Fibroblast of lung (primary cell): ENCODE measurements at regions not wholly inside any gene's neighbourhood (a gene's known extent, or its start where the extent isn't known, plus 50 kb on each side); places are given as distances from the start of the nearest gene placed in this dataset.

Experiments
- DNase-seq, 2 donors: peaks; one replicate each; pipeline versions ENCODE4 v3.0.0 to v3.0.0-alpha.2; 2010; ENCODE audit warnings: low read depth in 2 of 2
- H2AFZ ChIP-seq: 2 replicates; pipeline ENCODE4 v1.5.1; 2012; ENCODE audit warnings: low read length, control low read depth, inconsistent platforms
- H3K27ac ChIP-seq: 2 replicates; pipeline ENCODE4 v1.5.1; 2011; ENCODE audit warnings: low read length, control low read depth; ENCODE audit not compliant: insufficient read depth
- H3K27me3 ChIP-seq: 2 replicates; pipeline ENCODE4 v1.5.1; 2011; ENCODE audit warnings: mild to moderate bottlenecking, low read length; ENCODE audit not compliant: control insufficient read depth, insufficient read depth
- H3K36me3 ChIP-seq: 2 replicates; pipeline ENCODE4 v1.5.1; 2011; ENCODE audit warnings: low read length; ENCODE audit not compliant: control insufficient read depth, insufficient read depth
- H3K4me1 ChIP-seq: 2 replicates; pipeline ENCODE4 v1.5.1; 2011; ENCODE audit warnings: low read length; ENCODE audit not compliant: control insufficient read depth, insufficient read depth; ENCODE audit errors: extremely low read depth
- H3K4me2 ChIP-seq: 2 replicates; pipeline ENCODE4 v1.5.1; 2011; ENCODE audit warnings: low read length, control low read depth; ENCODE audit not compliant: insufficient read depth; ENCODE audit errors: extremely low read depth
- H3K4me3 ChIP-seq, 4 experiments: fragments of 200-600 bp in 1 of 4; sonication (generic) in 1 of 4; replicated peaks in 1 of 4; 2 replicates each; pipeline ENCODE4 v1.5.1; 2011 to 2016; ENCODE audit warnings: low read length in 4 of 4, low read depth in 3 of 4, mild to moderate bottlenecking in 3 of 4, control low read depth in 2 of 4, inconsistent platforms in 1 of 4, mixed read lengths in 1 of 4; ENCODE audit not compliant: insufficient read depth in 1 of 4; ENCODE audit errors: control extremely low read depth in 1 of 4
- H3K79me2 ChIP-seq: 2 replicates; pipeline ENCODE4 v1.5.1; 2012; ENCODE audit warnings: mild to moderate bottlenecking, low read length, inconsistent platforms; ENCODE audit not compliant: control insufficient read depth, insufficient read depth
- H3K9ac ChIP-seq: 2 replicates; pipeline ENCODE4 v1.5.1; 2011; ENCODE audit warnings: mild to moderate bottlenecking, low read length, control low read depth; ENCODE audit not compliant: insufficient read depth
- H3K9me3 ChIP-seq: 2 replicates; pipeline ENCODE4 v1.5.1; 2012; ENCODE audit warnings: low read depth, low read length; ENCODE audit not compliant: control insufficient read depth, insufficient read depth
- H4K20me1 ChIP-seq: 2 replicates; pipeline ENCODE4 v1.5.1; 2011; ENCODE audit warnings: low read length; ENCODE audit not compliant: control insufficient read depth, insufficient read depth; ENCODE audit errors: extremely low read depth
- CTCF ChIP-seq, 2 donors: IDR thresholded peaks in 1 of 2; conservative IDR thresholded peaks in 1 of 2; 1 replicate in 1 of 2; 2 replicates in 1 of 2; pipeline ENCODE4 v1.5.1; 2011 to 2012; ENCODE audit warnings: low read length in 2 of 2, control low read depth in 1 of 2, inconsistent platforms in 1 of 2, low read depth in 1 of 2, mild to moderate bottlenecking in 1 of 2
- EZH2 ChIP-seq: IDR thresholded peaks from 2 replicates; pipeline ENCODE4 v1.5.1; 2012; ENCODE audit warnings: low read length, control low read depth, mild to moderate bottlenecking; ENCODE audit errors: missing control alignments

- H3K79me2 ChIP-seq = no peaks in the 10 kb centered on the region
- no peak overlapping the region for H3K4me3 ChIP-seq
- peaks cover 7% of the 10 kb centered on the region for H3K27me3 ChIP-seq
- H3K9ac ChIP-seq = no peak overlapping the region
- no peaks in the 10 kb centered on the region for H3K9me3 ChIP-seq
- H3K36me3 ChIP-seq = no peaks in the 10 kb centered on the region
- no peaks in the 10 kb centered on the region for H3K4me1 ChIP-seq
- no peak overlapping the region for H3K27ac ChIP-seq
- H4K20me1 ChIP-seq = no peaks in the 10 kb centered on the region
- H2AFZ ChIP-seq = no peak overlapping the region
- TF ChIP-seq EZH2 (no peak), CTCF (conservative IDR thresholded peaks at IDR 0.05 in 1 of 2, IDR thresholded peaks at IDR 0.05 in 1 of 2; ENCODE audit: low read depth in 1 of 2, low read length in 2 of 2) (no peak)
- H3K4me2 ChIP-seq = no peak overlapping the region
- no peak for DNase-seq
Observed at GRCh38 chr2:45272549-45273265, 263.5 kb upstream of the SIX2 start.

GRCh38 chr2:45269149-45269793, 260.0 kb upstream of the SIX2 start:
- Histone ChIP-seq H4K20me1 (no peaks in the 10 kb centered on the region), H3K27me3 (peaks cover 7% of the 10 kb centered on the region), H3K4me1 (no peaks in the 10 kb centered on the region), H3K9me3 (no peaks in the 10 kb centered on the region), H3K36me3 (no peaks in the 10 kb centered on the region), H3K4me2 (no peak overlapping the region), H3K79me2 (no peaks in the 10 kb centered on the region), H3K4me3 (no peak overlapping the region), H3K27ac (no peak overlapping the region), H3K9ac (no peak overlapping the region), H2AFZ (no peak overlapping the region)
- TF ChIP-seq EZH2 = no peak
- no peak for TF ChIP-seq CTCF (conservative IDR thresholded peaks at IDR 0.05 in 1 of 2, IDR thresholded peaks at IDR 0.05 in 1 of 2; ENCODE audit: low read depth in 1 of 2, low read length in 2 of 2)
- peak in 1 of 2 donors; percentile 31 for DNase-seq

- Histone ChIP-seq H2AFZ (no peak overlapping the region), H3K27ac (no peak overlapping the region), H3K4me2 (no peak overlapping the region), H3K9ac (no peak overlapping the region), H3K36me3 (no peaks in the 10 kb centered on the region), H3K79me2 (no peaks in the 10 kb centered on the region), H4K20me1 (no peaks in the 10 kb centered on the region), H3K27me3 (peaks cover 7% of the 10 kb centered on the region), H3K4me3 (no peak overlapping the region), H3K9me3 (no peaks in the 10 kb centered on the region), H3K4me1 (no peaks in the 10 kb centered on the region)
- DNase-seq = no peak
- TF ChIP-seq CTCF (conservative IDR thresholded peaks at IDR 0.05 in 1 of 2, IDR thresholded peaks at IDR 0.05 in 1 of 2; ENCODE audit: low read depth in 1 of 2, low read length in 2 of 2) (no peak), EZH2 (no peak)
Observed at GRCh38 chr2:45268631-45269030, 259.4 kb upstream of the SIX2 start.
